ENCODE measurements at regions not wholly inside any gene's neighbourhood (a gene's known extent, or its start where the extent isn't known, plus 50 kb on each side); places are given as distances from the start of the nearest gene placed in this dataset.

DNA sequence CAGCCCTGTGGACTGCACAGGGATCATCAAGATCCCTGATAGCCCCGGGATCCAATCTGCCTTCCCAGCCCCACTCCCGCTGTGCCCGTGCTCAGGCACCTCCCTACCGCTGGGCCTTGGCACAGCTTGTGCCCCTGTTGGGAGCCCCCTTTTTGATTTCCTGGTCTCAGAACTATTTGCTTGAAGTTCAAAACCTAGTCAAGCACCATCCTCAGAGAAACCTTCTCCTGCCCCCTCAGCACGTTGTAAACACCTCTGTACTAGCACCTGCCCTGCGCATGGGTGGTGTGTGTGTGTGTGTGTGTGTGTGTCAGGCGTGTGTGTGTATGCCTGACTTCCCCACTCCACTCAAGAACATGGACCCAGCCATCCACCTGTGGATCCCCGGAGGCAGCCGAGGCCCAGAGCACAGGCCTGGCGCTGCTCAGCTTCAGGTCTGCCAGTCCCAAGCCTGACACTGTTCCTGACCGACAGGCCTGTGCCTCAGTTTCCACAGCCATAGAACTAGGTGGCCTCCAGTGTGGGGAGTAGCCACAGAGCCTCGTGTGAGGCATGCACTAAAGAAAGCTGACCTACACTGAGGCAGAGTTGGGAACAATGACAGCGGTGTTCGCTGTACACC is 65.5 kb downstream of the ADRA2C start:
- FAIRE-seq = no peak
- no peak for DNase-seq (ENCODE audit: low spot score)

DNA sequence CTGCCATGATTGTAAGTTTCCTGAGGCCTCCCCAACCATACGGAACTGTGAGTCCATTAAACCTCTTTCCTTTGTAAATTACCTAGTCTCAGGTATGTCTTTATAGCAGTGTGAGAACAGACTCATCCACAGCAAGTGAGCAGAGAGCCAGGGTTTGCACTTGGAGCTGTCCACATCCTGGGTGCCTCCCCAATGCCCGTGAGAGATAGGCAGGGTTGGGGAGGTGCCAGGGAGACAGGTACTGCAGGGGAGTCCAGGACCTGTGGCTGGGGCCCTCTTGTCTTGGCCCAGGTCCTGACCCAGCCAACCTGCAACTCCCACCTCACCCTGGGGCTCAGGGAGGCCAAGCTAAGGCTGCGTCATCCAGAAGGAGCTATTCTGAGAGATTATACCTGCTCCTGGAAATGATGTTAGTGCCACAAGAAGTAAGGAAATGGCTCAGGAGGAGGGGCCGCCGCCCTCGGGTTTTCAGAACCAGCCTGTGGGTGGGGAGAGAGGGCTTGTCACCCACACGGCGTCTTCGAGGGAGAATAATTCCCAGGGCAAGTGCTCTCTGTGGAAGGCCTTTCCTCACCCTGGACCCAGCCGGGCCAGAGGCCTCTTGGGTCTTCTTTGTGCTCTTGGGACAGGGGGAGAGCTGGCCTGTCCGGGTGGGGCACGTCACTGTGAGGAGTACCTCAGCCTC is 66.5 kb downstream of the ADRA2C start:
- DNase-seq (ENCODE audit: low spot score) (no peak), FAIRE-seq (no peak)

DNA sequence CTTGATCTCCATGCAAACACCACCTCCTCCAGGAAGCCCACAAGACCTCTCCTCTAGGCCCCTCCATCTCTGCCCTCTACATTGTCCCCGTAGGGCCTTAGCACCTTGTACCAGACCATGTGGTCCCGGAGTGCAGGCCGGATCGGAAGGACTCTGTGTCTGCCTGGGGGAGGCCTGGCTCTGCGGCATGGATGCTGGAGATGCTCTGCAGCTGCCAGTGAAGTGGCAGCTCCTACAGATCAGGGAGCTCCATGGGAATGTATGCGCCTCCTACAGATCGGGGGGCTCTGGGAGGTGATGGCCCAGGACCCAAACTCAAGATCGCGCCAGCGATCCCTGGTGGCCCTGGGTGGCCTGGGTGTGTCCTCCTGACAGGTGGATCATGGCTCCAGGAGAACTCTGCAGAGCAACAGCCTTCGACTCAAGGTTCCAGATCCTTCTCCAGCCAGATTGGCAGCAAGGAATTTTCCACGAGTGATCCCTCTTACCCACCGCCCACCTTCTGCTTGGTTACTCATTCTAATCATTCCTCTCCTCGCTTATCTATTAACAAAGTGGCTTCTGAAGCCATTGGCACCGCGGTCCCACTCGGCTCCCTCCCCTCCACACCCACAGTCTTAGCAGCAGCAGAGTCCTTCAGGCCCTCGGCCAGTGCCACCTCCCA is 67.3 kb downstream of the ADRA2C start:
- DNase-seq (ENCODE audit: low spot score) = no peak
- FAIRE-seq = no peak

GRCh38 chr4:3834186-3834662 is 68.0 kb downstream of the ADRA2C start:
- FAIRE-seq = no peak
- no peak for DNase-seq (ENCODE audit: low spot score)

- FAIRE-seq = no peak
- DNase-seq (ENCODE audit: low spot score) = no peak
Measured at GRCh38 chr4:3834663-3835521, 68.7 kb downstream of the ADRA2C start.

- no peak for FAIRE-seq
Measured at GRCh38 chr4:3835527-3836405, 69.6 kb downstream of the ADRA2C start.

DNA sequence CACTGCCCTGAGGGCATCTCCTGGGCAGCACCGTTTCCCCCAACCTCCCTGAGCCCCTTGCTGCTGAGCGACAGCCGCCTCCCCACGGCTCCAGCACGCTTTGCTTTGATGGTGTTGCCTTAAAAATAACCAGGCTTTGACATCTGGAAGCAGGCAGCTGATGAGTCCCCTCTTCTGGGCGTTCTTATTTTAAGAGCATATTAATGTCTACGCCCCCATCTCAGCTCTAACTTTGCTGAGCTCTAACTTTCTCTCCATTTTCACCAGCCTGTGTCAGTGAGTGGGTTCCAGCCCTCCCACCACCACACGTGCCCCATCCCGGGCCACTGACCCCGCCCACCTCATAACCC is 70.2 kb downstream of the ADRA2C start:
- DNase-seq (ENCODE audit: low spot score) = no peak
- no peak for FAIRE-seq

More at GRCh38 chr4:3835527-3836405, 69.6 kb downstream of the ADRA2C start:
- DNase-seq (ENCODE audit: low spot score) = no peak

- FAIRE-seq (no peak), DNase-seq (ENCODE audit: low spot score) (no peak)
Measured at GRCh38 chr4:3836756-3837601, 70.8 kb downstream of the ADRA2C start.

GRCh38 chr4:3838437-3839380 is 72.5 kb downstream of the ADRA2C start:
- FAIRE-seq = no peak
- DNase-seq (ENCODE audit: low spot score) = no peak

DNA sequence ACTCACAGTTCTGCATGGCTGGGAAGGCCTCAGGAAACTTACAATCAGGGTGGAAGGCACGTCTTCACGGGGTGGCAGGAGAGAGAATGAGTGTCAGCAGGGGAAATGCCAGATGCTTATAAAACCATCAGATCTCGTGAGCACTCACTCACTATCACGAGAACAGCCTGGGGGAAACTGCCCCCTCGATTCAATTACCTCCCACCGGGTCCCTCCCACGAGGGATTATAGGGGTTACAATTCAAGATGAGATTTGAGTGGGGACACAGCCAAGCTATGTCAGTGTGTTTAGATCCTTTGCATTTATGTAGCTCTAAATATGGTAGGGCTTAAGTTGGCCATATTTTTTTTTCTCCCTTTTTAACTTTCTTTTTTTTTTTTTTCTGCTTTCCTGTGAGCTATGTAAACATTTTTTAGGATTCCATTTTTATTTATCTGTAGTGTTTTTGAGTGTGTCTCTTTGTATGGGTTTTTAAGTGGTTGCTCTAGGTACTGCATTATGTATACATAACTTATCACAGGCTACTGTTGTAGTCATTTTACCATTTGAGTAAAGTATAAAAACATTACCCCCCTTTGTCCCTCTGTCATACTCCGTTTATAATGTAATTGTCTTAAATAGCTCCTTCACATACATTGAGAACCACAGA is 79.0 kb downstream of the ADRA2C start:
- DNase-seq (ENCODE audit: low spot score) (no peak), FAIRE-seq (no peak)

GRCh38 chr4:3845744-3846429 is 79.7 kb downstream of the ADRA2C start:
- FAIRE-seq (no peak), DNase-seq (ENCODE audit: low spot score) (no peak)

DNA sequence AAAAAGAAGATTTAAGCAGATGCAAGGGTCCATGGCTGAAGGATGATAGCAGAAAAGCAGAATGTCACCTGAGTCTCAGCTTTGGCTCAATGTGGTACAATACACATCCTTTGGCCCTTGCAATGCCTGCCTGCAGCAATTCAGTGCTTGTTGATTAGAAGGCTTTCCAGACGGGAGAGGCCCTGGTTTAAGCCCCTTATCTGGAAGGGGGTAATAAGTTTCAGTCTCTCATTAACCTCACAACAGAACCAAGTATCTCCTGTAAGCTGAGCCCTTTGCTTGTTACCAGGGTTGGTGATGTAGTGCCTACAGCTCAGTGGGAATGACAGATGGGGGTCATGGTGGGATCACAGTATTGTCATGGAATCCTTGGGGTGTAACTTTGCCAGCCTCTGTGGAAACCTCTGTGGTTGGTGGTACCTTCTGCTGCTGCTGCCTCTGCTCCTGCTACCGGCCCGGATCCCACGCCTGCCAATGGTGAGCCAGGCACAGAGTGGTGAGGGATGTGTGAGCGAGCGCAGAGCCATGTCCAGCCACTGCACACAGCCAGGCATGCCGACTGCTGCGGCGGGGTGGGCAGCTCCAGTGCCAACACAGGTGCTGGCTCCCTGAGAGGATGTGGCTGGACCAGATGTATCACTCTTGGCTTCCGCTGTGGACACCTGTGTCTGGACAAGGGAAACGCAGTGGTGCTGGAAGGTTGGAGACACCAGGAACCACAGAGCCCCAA is 81.2 kb downstream of the ADRA2C start:
- DNase-seq (ENCODE audit: low spot score) = no peak
- FAIRE-seq = no peak

DNA sequence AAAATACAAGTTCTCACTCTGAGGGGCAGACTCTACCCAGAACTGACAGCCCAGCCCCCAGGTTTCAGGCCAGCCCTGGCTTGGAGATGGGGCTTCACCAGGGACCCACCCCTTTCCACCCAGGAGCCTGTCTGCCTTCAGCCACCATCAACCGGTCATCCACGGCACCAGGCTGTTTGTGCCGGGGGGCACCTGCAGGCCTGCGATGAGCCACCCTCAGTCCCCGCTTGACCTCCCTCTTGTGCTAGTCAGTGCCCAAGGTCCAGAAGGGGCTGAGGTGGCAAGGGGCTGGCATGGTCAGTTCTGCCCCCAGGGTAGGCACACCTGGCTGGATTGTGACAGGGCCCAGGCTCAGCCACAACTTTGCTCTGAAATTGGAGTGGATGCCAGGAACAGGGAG is 82.1 kb downstream of the ADRA2C start:
- DNase-seq (ENCODE audit: low spot score) (no peak), FAIRE-seq (no peak)

GRCh38 chr4:3849140-3849539 is 83.0 kb downstream of the ADRA2C start:
- FAIRE-seq (no peak), DNase-seq (ENCODE audit: low spot score) (no peak)

DNA sequence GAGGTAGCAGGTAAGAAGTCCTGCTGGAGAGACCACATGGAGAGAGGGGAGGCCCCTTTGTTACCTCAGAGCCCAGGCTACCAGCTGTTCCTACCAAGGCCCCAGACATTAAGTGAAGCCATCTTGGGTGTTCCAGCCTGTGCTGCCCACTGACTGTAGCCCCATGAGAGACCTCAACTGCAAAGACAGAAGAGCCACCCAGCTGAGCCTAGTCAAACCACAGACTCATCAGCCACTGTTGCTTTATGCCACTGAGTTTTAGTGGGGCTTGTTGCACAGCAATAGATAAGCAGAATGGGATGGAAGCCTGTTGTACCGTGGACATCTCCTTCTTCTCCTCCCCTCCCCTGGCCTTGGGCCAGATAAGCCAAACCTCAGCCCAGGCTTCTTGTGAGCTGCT is 83.9 kb downstream of the ADRA2C start:
- no peak for FAIRE-seq

DNA sequence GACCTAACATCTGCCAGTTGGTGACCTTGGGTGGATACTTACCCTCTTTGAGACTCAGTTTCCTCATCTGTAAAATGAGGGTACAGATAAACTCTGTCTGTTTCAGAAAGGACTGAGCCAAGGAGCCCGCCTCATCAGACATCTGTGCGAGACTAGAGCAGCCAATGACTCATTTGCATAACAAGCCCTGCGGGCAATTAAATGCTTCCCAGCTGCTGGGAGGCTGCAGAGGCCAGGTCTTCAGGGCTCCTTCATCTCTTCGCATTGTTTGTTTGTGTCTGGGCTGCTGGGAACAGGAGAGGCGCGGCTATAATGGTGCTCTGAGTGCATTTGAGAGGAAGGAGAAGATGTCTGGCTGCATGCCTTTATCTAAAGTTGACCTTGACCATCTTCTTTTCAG is 85.0 kb downstream of the ADRA2C start:
- no peak for FAIRE-seq

More for the DNA sequence above, 83.9 kb downstream of the ADRA2C start:
- DNase-seq (ENCODE audit: low spot score) = no peak

GRCh38 chr4:3851881-3852280 is 85.7 kb downstream of the ADRA2C start:
- FAIRE-seq = no peak

More for the DNA sequence above, 85.0 kb downstream of the ADRA2C start:
- DNase-seq (ENCODE audit: low spot score) = no peak

More at GRCh38 chr4:3851881-3852280, 85.7 kb downstream of the ADRA2C start:
- DNase-seq (ENCODE audit: low spot score) = no peak

Data from urothelium cell line (cell line).